Endothelial cell of umbilical vein (primary cell): ENCODE measurements at regions not wholly inside any gene's neighbourhood (a gene's known extent, or its start where the extent isn't known, plus 50 kb on each side); places are given as distances from the start of the nearest gene placed in this dataset.

Experiments
- BruUV-seq: library from RNA; stranded (reverse); fragments of 400-500 nt; replicated peaks from 2 replicates; lab custom pipeline; 2021; lab: Mats Ljungman, UMichigan
- CTCF ChIA-PET: fragments of 300-600, 350-600 bp; sonication (Branson Sonifier 250); formaldehyde crosslinking; loops from one replicate; lab custom pipeline; 2021; ENCODE audit warnings: antibody characterized with exemption, inconsistent platforms; lab: Charles Lee
- POLR2A ChIA-PET: fragments of 300-600, 350-600 bp; sonication (Branson Sonifier 250); formaldehyde crosslinking; loops from one replicate; lab custom pipeline; 2021; ENCODE audit warnings: antibody characterized with exemption, inconsistent platforms; lab: Charles Lee
- DNase-seq: peaks from one replicate; pipeline ENCODE4 v3.0.0-alpha.2; 2011; ENCODE audit warnings: low read depth, low spot score
- FAIRE-seq: peaks from 2 replicates; lab custom pipeline; 2011; peaks lifted over from hg19 to GRCh38; lab: Jason Lieb, UNC
- H2AFZ ChIP-seq: 2 replicates; pipeline ENCODE4 v1.6.0; 2012; ENCODE audit warnings: low read depth, low read length, control low read depth, inconsistent platforms
- H3K27ac ChIP-seq: 2 replicates; pipeline ENCODE4 v1.5.1; 2011; ENCODE audit warnings: low read depth, mild to moderate bottlenecking, control low read depth, low read length, moderate library complexity; ENCODE audit not compliant: insufficient read depth
- H3K27me3 ChIP-seq, 2 experiments: 2 replicates each; pipeline versions ENCODE4 v1.6.0 to v1.6.1; 2011; ENCODE audit warnings: low read length in 2 of 2, mixed read lengths in 1 of 2; ENCODE audit not compliant: control insufficient read depth in 2 of 2, insufficient read depth in 2 of 2
- H3K36me3 ChIP-seq, 2 experiments: 2 replicates in 1 of 2; 3 replicates in 1 of 2; pipeline ENCODE4 v1.5.1; 2011; ENCODE audit warnings: low read length in 2 of 2, mild to moderate bottlenecking in 1 of 2, moderate library complexity in 1 of 2; ENCODE audit not compliant: control insufficient read depth in 2 of 2, insufficient read depth in 2 of 2; ENCODE audit errors: extremely low read depth in 1 of 2
- H3K4me1 ChIP-seq: 3 replicates; pipeline ENCODE4 v1.5.1; 2011; ENCODE audit warnings: mild to moderate bottlenecking, low read length; ENCODE audit not compliant: control insufficient read depth, insufficient read depth; ENCODE audit errors: extremely low read depth
- H3K4me2 ChIP-seq: 2 replicates; pipeline ENCODE4 v1.6.1; 2011; ENCODE audit warnings: low read length, control low read depth, mixed read lengths; ENCODE audit not compliant: insufficient read depth
- H3K4me3 ChIP-seq, 3 experiments: fragments of 200-600 bp in 1 of 3; sonication (generic), shearing (Covaris generic) in 1 of 3; replicated peaks in 1 of 3; 2 replicates each; pipeline ENCODE4 v1.5.1; 2011 to 2016; ENCODE audit warnings: control low read depth in 3 of 3, low read length in 3 of 3, mild to moderate bottlenecking in 2 of 3, inconsistent platforms in 1 of 3, low read depth in 1 of 3, moderate library complexity in 1 of 3; ENCODE audit not compliant: insufficient read depth in 1 of 3
- H3K79me2 ChIP-seq: 2 replicates; pipeline ENCODE4 v1.6.0; 2012; ENCODE audit warnings: low read length, inconsistent platforms; ENCODE audit not compliant: control insufficient read depth, insufficient read depth
- H3K9ac ChIP-seq: replicated peaks from 2 replicates; pipeline ENCODE3; 2011; ENCODE audit warnings: low read length, control low read depth; ENCODE audit not compliant: insufficient read depth; ENCODE audit errors: extremely low read depth
- H3K9me1 ChIP-seq: replicated peaks from 3 replicates; pipeline ENCODE4 v1.6.0; 2011; ENCODE audit warnings: mild to moderate bottlenecking, low read length; ENCODE audit not compliant: control insufficient read depth, insufficient read depth; ENCODE audit errors: extremely low read depth
- H3K9me3 ChIP-seq: replicated peaks from 2 replicates; pipeline ENCODE4 v1.5.1; 2012; ENCODE audit warnings: low read length, inconsistent platforms; ENCODE audit not compliant: control insufficient read depth, insufficient read depth
- H4K20me1 ChIP-seq: replicated peaks from 2 replicates; pipeline ENCODE3; 2011; ENCODE audit warnings: mild to moderate bottlenecking, low read length; ENCODE audit not compliant: control insufficient read depth, insufficient read depth; ENCODE audit errors: extremely low read depth
- EZH2 ChIP-seq: IDR thresholded peaks from 2 replicates; pipeline ENCODE4 v1.6.1; 2012; ENCODE audit warnings: borderline replicate concordance, low read depth, mild to moderate bottlenecking, moderate library complexity, low read length, inconsistent platforms; ENCODE audit not compliant: severe bottlenecking
- FOS ChIP-seq: IDR thresholded peaks from 2 replicates; pipeline ENCODE4 v1.6.1; 2011; ENCODE audit warnings: mild to moderate bottlenecking, low read length, moderate library complexity, borderline replicate concordance; ENCODE audit not compliant: insufficient read depth
- GATA2 ChIP-seq: IDR thresholded peaks from 2 replicates; pipeline ENCODE4 v1.7.0; 2011; ENCODE audit warnings: low read depth, mild to moderate bottlenecking, moderate library complexity, mixed read lengths, low read length; ENCODE audit not compliant: insufficient read length, insufficient read depth
- JUN ChIP-seq: IDR thresholded peaks from 2 replicates; pipeline ENCODE4 v1.6.1; 2011; ENCODE audit warnings: borderline replicate concordance, low read depth; ENCODE audit not compliant: insufficient read length, insufficient read depth
- MYC ChIP-seq: IDR thresholded peaks from one replicate; pipeline ENCODE4 v1.6.1; 2011; ENCODE audit warnings: mild to moderate bottlenecking, low read depth, low read length
- POLR2A ChIP-seq: IDR thresholded peaks from 2 replicates; pipeline ENCODE4 v1.6.1; 2012; ENCODE audit warnings: low read depth, mild to moderate bottlenecking, control low read depth, low read length
- POLR2AphosphoS5 ChIP-seq: IDR thresholded peaks from 2 replicates; pipeline ENCODE4 v1.6.1; 2012; ENCODE audit warnings: low read depth, mild to moderate bottlenecking, control low read depth, low read length, moderate library complexity; ENCODE audit not compliant: insufficient read depth
- dilution Hi-C: fragments of 300-500 bp; cut with MboI; formaldehyde crosslinking; loops from one replicate; pipeline ENCODE4 v1.15.0; 2019; ENCODE audit warnings: low sequenced_read_pairs; ENCODE audit not compliant: extremely low pct_ligation_motif_present
- intact Hi-C: fragments of 100-400 bp; cut with micrococcal nuclease; formaldehyde crosslinking; loops from one replicate; pipeline ENCODE4 v1.10.0; 2022
- TF ChIP-seq, protein P1 (sequence below), 2 donors: IDR thresholded peaks; 1 replicate in 1 of 2; 2 replicates in 1 of 2; pipeline ENCODE4 v1.5.1; 2011; ENCODE audit warnings: low read length in 2 of 2, mild to moderate bottlenecking in 2 of 2, moderate library complexity in 2 of 2, control low read depth in 1 of 2, inconsistent platforms in 1 of 2, low read depth in 1 of 2; ENCODE audit not compliant: insufficient read depth in 1 of 2; ENCODE audit errors: extremely low read depth in 1 of 2
- TF ChIP-seq, protein P2 (sequence below): IDR thresholded peaks from 2 replicates; pipeline ENCODE4 v1.6.1; 2011; ENCODE audit not compliant: insufficient read depth, insufficient read length

DNA sequence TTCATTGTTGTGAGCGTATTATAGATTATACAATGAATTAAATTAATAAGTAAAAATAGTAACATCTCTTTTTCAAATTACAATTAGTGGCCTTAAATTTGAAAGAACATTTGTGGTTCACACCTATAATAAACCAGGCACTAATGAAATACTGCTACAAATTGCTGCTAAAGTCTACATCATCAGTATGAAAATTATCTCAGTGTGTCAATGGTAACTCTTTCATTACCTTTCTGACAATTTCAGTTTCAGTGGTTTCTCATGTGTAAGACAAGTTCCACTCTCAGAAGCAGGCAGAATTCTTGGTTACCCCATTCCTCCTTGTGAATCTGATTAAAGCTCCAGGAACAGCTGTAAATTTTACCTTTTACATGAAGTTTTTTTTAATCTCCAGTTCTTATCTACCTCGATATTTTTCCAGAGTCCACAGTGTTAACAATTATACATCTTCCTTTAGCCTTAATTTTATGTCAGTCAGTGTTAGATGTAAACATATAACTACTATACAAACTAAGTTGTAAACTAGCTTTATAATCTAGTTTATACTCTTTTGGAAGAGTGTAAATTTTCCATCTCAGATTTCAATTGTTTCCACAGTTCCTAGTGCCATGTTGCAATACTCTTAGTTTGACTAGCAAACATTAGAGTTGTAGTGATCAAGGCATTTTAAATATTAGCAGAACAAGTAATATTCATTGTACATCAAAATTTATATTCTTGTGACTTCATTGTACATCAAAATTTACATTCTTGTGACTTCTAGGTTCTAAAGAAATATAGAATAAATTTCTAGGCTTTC is 1038.4 kb downstream of the EPHA7 start:
- DNase-seq, result no peak
- H3K27me3 ChIP-seq, result no peaks in the 10 kb centered on the region
- CTCF ChIA-PET, result interaction anchor here (1.3 to 1.7 kb wide), 2 partner anchors 8 to 11 kb away, joined by 3 to 4 read pairs; no protein-coding TSS in a partner anchor
- BruUV-seq, result no TSS peak
- no peak overlapping the region for H3K4me3 ChIP-seq
- no peak overlapping the region for H3K4me2 ChIP-seq
- no peaks in the 10 kb centered on the region for H3K9me3 ChIP-seq
- intact Hi-C loops (no loop called here), dilution Hi-C loops (no loop called here)
- H3K9me1 ChIP-seq, result no peaks in the 10 kb centered on the region
- TF ChIP-seq JUN, result no peak
- TF ChIP-seq EZH2, result no peak
- no peak for TF ChIP-seq MYC
- no peak for TF ChIP-seq POLR2A
- TF ChIP-seq POLR2AphosphoS5, result no peak
- no peak for TF ChIP-seq FOS
- TF ChIP-seq GATA2, result no peak
- TF ChIP-seq, protein P1, sequence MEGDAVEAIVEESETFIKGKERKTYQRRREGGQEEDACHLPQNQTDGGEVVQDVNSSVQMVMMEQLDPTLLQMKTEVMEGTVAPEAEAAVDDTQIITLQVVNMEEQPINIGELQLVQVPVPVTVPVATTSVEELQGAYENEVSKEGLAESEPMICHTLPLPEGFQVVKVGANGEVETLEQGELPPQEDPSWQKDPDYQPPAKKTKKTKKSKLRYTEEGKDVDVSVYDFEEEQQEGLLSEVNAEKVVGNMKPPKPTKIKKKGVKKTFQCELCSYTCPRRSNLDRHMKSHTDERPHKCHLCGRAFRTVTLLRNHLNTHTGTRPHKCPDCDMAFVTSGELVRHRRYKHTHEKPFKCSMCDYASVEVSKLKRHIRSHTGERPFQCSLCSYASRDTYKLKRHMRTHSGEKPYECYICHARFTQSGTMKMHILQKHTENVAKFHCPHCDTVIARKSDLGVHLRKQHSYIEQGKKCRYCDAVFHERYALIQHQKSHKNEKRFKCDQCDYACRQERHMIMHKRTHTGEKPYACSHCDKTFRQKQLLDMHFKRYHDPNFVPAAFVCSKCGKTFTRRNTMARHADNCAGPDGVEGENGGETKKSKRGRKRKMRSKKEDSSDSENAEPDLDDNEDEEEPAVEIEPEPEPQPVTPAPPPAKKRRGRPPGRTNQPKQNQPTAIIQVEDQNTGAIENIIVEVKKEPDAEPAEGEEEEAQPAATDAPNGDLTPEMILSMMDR (IDR thresholded peaks at IDR 0.05; ENCODE audit: extremely low read depth in 1 of 2, insufficient read depth in 1 of 2, low read depth in 1 of 2, low read length in 2 of 2), result no peak
- TF ChIP-seq, protein P2, sequence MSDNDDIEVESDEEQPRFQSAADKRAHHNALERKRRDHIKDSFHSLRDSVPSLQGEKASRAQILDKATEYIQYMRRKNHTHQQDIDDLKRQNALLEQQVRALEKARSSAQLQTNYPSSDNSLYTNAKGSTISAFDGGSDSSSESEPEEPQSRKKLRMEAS, result no peak
- H3K36me3 ChIP-seq, result no peaks in the 10 kb centered on the region
- H3K9ac ChIP-seq, result no peak overlapping the region
- no peaks in the 10 kb centered on the region for H4K20me1 ChIP-seq
- H2AFZ ChIP-seq, result no peak overlapping the region
- H3K27ac ChIP-seq, result no peak overlapping the region
- no peaks in the 10 kb centered on the region for H3K4me1 ChIP-seq
- H3K79me2 ChIP-seq, result no peaks in the 10 kb centered on the region
- POLR2A ChIA-PET, result no interaction called here
- FAIRE-seq, result no peak
